Medulla oblongata (tissue), 1 donor: ENCODE measurements at regions not wholly inside any gene's neighbourhood (a gene's known extent, or its start where the extent isn't known, plus 50 kb on each side); places are given as distances from the start of the nearest gene placed in this dataset.
"Not testable (repeated sequence)": the region's sequence is repeated elsewhere in the genome, so short reads cannot be mapped to it uniquely, and the experiment has no call there.

Experiments
- DNase-seq: peaks from one replicate; pipeline ENCODE4 v3.0.0-alpha.2; 2015; ENCODE audit errors: extremely low spot score

GRCh38 chr1:99361406-99361805 lies 97.1 kb downstream of the PLPPR4 start:
- no peak for DNase-seq

- no peak for DNase-seq
Observed at GRCh38 chr1:99363531-99363930, 99.2 kb downstream of the PLPPR4 start.

DNA sequence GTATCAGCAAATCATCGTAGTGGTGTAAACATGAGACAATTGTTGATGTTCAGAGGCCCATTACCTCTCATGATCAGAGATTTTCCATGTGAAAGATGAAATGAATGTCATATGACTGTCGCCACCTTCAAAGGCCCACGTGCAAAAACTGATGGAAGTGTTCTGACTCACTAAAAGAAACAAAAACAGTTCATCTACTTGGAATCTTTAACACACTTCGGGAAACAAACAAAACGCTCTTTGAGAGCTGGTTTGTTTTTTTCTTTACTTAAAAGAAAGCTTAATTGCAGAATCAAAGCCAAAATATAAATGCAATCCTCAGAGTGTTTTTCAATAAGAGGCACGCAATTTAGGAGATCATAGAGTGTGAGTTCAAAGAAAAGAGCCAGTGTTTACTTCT lies 100.8 kb downstream of the PLPPR4 start:
- no peak for DNase-seq

DNA sequence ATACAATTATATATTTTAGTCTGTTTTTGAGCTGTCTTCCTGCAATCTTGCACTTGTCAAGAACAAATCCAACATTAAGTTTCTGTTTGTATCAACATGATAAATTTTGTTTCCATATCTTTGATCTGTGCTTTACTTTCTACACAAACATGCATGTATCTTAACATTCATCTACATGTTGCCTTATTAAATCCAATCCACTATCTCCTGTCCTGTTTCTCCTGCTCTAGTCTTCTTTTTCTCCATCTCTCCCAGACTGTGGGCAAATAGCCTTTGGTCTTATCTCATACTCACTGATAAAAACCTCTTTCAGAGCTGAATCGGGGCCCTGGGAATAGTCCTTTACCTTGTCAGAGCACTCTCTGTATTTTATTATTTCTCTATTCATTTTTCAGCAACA lies 101.3 kb downstream of the PLPPR4 start:
- no peak for DNase-seq

- DNase-seq = no peak
Observed at GRCh38 chr1:99369154-99369553, 104.9 kb downstream of the PLPPR4 start.

GRCh38 chr1:99370476-99370875 lies 106.2 kb downstream of the PLPPR4 start:
- no peak for DNase-seq

- DNase-seq = no peak
Observed at GRCh38 chr1:99371413-99371812, 107.1 kb downstream of the PLPPR4 start.

GRCh38 chr1:99374109-99374508 lies 109.8 kb downstream of the PLPPR4 start:
- DNase-seq = no peak

- not testable (repeated sequence) for DNase-seq
Observed at GRCh38 chr1:99374693-99375092, 110.4 kb downstream of the PLPPR4 start.

GRCh38 chr1:99384021-99384420 lies 119.7 kb downstream of the PLPPR4 start:
- DNase-seq = no peak

- DNase-seq = no peak
Observed at GRCh38 chr1:99385852-99386251, 121.6 kb downstream of the PLPPR4 start.

DNA sequence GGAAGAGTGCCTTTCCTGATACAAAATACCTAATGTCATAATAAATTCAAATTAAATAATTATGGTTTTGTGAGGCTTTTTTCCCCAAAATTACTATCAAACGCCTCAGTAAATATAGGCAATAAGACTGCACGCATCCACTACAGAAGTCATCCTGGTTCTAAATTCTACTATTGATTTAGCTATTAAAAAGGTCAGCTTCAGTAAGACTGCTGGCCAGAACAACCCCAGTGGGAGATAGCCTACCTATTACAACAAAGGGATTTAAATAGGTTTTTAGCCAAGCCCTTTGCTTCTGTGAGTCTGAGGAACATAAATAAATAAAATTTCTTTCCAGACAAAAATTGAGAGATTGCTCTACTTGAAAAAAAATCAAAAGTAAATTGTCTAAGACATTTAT lies 132.1 kb downstream of the PLPPR4 start:
- no peak for DNase-seq

DNA sequence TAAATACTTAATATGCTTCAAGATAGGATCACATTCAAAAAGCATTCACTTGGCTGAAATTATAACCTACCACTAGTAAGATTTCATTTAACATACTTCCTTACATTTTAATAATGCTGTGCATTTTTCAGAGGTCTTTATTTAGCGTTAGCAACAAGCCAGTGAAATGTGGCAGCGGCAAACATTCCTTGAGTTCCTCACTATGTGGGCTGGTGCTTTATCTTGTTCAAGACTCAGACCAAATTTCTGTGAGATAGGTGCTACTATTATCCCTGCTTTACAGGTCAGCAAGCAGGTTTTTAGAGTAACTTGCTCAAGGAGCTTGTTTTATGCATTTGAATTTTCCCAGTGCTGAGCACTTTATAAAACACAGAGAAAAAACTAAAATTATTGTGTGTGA lies 132.7 kb downstream of the PLPPR4 start:
- no peak for DNase-seq

- DNase-seq = no peak
Observed at GRCh38 chr1:99397863-99398262, 133.6 kb downstream of the PLPPR4 start.

GRCh38 chr1:99401556-99401955 lies 137.3 kb downstream of the PLPPR4 start:
- not testable (repeated sequence) for DNase-seq

DNA sequence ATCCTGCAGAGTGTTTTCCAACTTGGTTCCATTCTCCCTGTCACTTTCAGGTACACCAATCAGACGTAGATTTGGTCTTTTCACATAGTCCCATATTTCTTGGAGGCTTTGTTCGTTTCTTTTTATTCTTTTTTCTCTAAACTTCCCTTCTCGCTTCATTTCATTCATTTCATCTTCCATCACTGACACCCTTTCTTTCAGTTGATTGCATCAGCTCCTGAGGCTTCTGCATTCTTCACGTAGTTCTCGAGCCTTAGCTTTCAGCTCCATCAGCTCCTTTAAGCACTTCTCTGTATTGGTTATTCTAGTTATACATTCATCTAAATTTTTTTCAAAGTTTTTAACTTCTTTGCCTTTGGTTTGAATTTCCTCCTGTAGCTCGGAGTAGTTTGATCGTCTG lies 140.1 kb downstream of the PLPPR4 start:
- DNase-seq = not testable (repeated sequence)

GRCh38 chr1:99405325-99405724 lies 141.0 kb downstream of the PLPPR4 start:
- not testable (repeated sequence) for DNase-seq

GRCh38 chr1:99407018-99407417 lies 142.7 kb downstream of the PLPPR4 start:
- no peak for DNase-seq

GRCh38 chr1:99424087-99424486 lies 159.8 kb downstream of the PLPPR4 start:
- DNase-seq = no peak

DNA sequence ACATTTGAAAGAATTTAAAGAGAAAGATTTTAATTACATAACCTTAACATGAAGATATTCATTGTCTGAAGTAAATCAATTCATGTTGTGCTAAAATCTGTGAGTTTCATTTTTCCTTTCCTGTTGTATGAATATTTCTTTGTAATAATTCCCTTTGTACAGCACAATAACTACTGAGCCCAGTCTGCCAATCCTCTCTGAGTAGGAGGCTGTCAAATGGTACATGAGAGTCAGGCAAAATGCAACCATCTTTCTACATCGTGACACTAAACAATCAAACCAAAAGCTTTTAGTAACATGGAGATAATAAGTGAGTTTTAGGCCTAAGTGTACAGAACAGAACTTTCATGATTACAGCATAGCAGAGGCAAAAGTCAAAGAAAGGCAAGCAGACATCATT lies 165.5 kb downstream of the PLPPR4 start:
- no peak for DNase-seq

GRCh38 chr1:99438656-99439230 lies 174.5 kb downstream of the PLPPR4 start:
- no peak for DNase-seq

- DNase-seq = no peak
Observed at GRCh38 chr1:99439433-99440075, 175.3 kb downstream of the PLPPR4 start.

GRCh38 chr1:99441299-99442095 lies 177.2 kb downstream of the PLPPR4 start:
- peak; percentile 13 for DNase-seq
